IMR-90 (cell line): ENCODE measurements at regions not wholly inside any gene's neighbourhood (a gene's known extent, or its start where the extent isn't known, plus 50 kb on each side); places are given as distances from the start of the nearest gene placed in this dataset.

Experiments
- ATAC-seq: fragments of 200-7000 bp; cut with Tn5 transposase; 2 replicates; pipeline ENCODE4 v1.9.1; 2020; ENCODE audit warnings: low read depth, mild to moderate bottlenecking, moderate library complexity
- BruUV-seq: library from RNA; stranded (reverse); fragments of 400-500 nt; replicated peaks from 2 replicates; lab custom pipeline; 2021; lab: Mats Ljungman, UMichigan
- CTCF ChIA-PET: fragments of 300-600 bp; formaldehyde crosslinking; extraction: SDS; loops from one replicate; lab custom pipeline; 2021; ENCODE audit warnings: antibody characterized with exemption; lab: Yijun Ruan, JAX
- POLR2A ChIA-PET: fragments of 300-600 bp; sonication (Branson Sonifier 250); formaldehyde crosslinking; loops from one replicate; lab custom pipeline; 2022; ENCODE audit warnings: antibody characterized with exemption; ENCODE audit not compliant: unreplicated experiment; lab: Charles Lee
- DNase-seq: peaks from one replicate; pipeline ENCODE4 v3.0.0; 2013
- H2AFZ ChIP-seq: replicated peaks from 2 replicates; pipeline ENCODE3; 2013; ENCODE audit warnings: low read length, mild to moderate bottlenecking; ENCODE audit not compliant: poor library complexity
- H2AK5ac ChIP-seq: 2 replicates; pipeline ENCODE4 v1.6.1; 2013; ENCODE audit warnings: low read depth, low read length, inconsistent platforms
- H2AK9ac ChIP-seq: replicated peaks from 2 replicates; pipeline ENCODE3; 2013; ENCODE audit warnings: mild to moderate bottlenecking, low read depth, low read length, moderate library complexity; ENCODE audit not compliant: poor library complexity
- H2BK120ac ChIP-seq: 2 replicates; pipeline ENCODE4 v1.6.1; 2013; ENCODE audit warnings: low read depth, low read length, inconsistent platforms
- H2BK15ac ChIP-seq: 3 replicates; pipeline ENCODE4 v1.6.1; 2013; ENCODE audit warnings: low read depth, low read length, inconsistent platforms
- H2BK20ac ChIP-seq: 2 replicates; pipeline ENCODE4 v1.6.1; 2013; ENCODE audit warnings: low read depth, mild to moderate bottlenecking, inconsistent platforms, low read length, moderate library complexity
- H2BK5ac ChIP-seq: 2 replicates; pipeline ENCODE4 v1.6.1; 2013; ENCODE audit warnings: mild to moderate bottlenecking, low read depth, low read length, inconsistent platforms; ENCODE audit not compliant: poor library complexity, severe bottlenecking
- H3K14ac ChIP-seq: replicated peaks from 2 replicates; pipeline ENCODE4 v1.6.1; 2013; ENCODE audit warnings: low read depth, low read length, inconsistent platforms
- H3K18ac ChIP-seq: 2 replicates; pipeline ENCODE4 v1.6.1; 2013; ENCODE audit warnings: low read depth, low read length, control low read depth
- H3K23ac ChIP-seq: 2 replicates; pipeline ENCODE4 v1.6.1; 2013; ENCODE audit warnings: low read depth, low read length, inconsistent platforms
- H3K27ac ChIP-seq: 2 replicates; pipeline ENCODE4 v1.5.1; 2013; ENCODE audit warnings: mild to moderate bottlenecking, control low read depth, low read length; ENCODE audit not compliant: insufficient read depth
- H3K27me3 ChIP-seq: 2 replicates; pipeline ENCODE4 v1.6.1; 2013; ENCODE audit warnings: low read length; ENCODE audit not compliant: control insufficient read depth, insufficient read depth
- H3K36me3 ChIP-seq: 2 replicates; pipeline ENCODE4 v1.6.1; 2013; ENCODE audit warnings: low read length, mixed read lengths; ENCODE audit not compliant: control insufficient read depth, insufficient read depth
- H3K4ac ChIP-seq: 2 replicates; pipeline ENCODE4 v1.6.1; 2013; ENCODE audit warnings: low read depth, low read length, inconsistent platforms
- H3K4me1 ChIP-seq: 2 replicates; pipeline ENCODE4 v1.6.1; 2013; ENCODE audit warnings: low read length, mixed read lengths; ENCODE audit not compliant: control insufficient read depth, insufficient read depth
- H3K4me2 ChIP-seq: 2 replicates; pipeline ENCODE4 v1.6.1; 2013; ENCODE audit warnings: low read depth, mild to moderate bottlenecking, control low read depth, low read length, moderate library complexity
- H3K4me3 ChIP-seq: 2 replicates; pipeline ENCODE4 v1.5.1; 2013; ENCODE audit warnings: low read depth, mild to moderate bottlenecking, control low read depth, low read length, moderate library complexity; ENCODE audit not compliant: insufficient read depth
- H3K56ac ChIP-seq: 2 replicates; pipeline ENCODE4 v1.6.1; 2013; ENCODE audit warnings: low read length, inconsistent platforms; ENCODE audit not compliant: insufficient read depth; ENCODE audit errors: extremely low read depth
- H3K79me1 ChIP-seq, 2 experiments: 2 replicates each; pipeline ENCODE4 v1.6.1; 2013; ENCODE audit warnings: low read length in 2 of 2, inconsistent platforms in 1 of 2, low read depth in 1 of 2
- H3K9ac ChIP-seq: 2 replicates; pipeline ENCODE4 v1.6.1; 2013; ENCODE audit warnings: low read depth, low read length, control low read depth
- H3K9me1 ChIP-seq: 2 replicates; pipeline ENCODE4 v1.6.1; 2013; ENCODE audit warnings: low read length, inconsistent platforms; ENCODE audit not compliant: insufficient read depth
- H3K9me3 ChIP-seq: 2 replicates; pipeline ENCODE4 v1.6.1; 2013; ENCODE audit warnings: low read length; ENCODE audit not compliant: control insufficient read depth, insufficient read depth
- H4K20me1 ChIP-seq: 2 replicates; pipeline ENCODE4 v1.6.1; 2013; ENCODE audit warnings: low read length, inconsistent platforms; ENCODE audit not compliant: insufficient read depth
- H4K5ac ChIP-seq: 2 replicates; pipeline ENCODE4 v1.6.1; 2013; ENCODE audit warnings: mild to moderate bottlenecking, low read depth, low read length, control low read depth
- H4K8ac ChIP-seq, 2 experiments: 2 replicates each; pipeline ENCODE4 v1.6.1; 2013; ENCODE audit warnings: low read depth in 2 of 2, low read length in 2 of 2, control low read depth in 1 of 2, inconsistent platforms in 1 of 2
- H4K91ac ChIP-seq: 2 replicates; pipeline ENCODE4 v1.6.1; 2013; ENCODE audit warnings: low read depth, low read length, inconsistent platforms; ENCODE audit not compliant: insufficient read depth
- BHLHE40 ChIP-seq: fragments of 150-350 bp; IDR thresholded peaks from 2 replicates; pipeline ENCODE4 v1.6.1; 2016; ENCODE audit warnings: mild to moderate bottlenecking, low read depth, low read length
- CEBPB ChIP-seq: IDR thresholded peaks from 2 replicates; pipeline ENCODE4 v1.6.1; 2012; ENCODE audit warnings: low read depth, low read length, improper control_type of control experiment
- CHD1 ChIP-seq: IDR thresholded peaks from 2 replicates; pipeline ENCODE4 v1.6.1; 2012; ENCODE audit warnings: low read depth, low read length, improper control_type of control experiment
- CTCF ChIP-seq: conservative IDR thresholded peaks from 2 replicates; pipeline ENCODE4 v1.5.1; 2012; ENCODE audit warnings: mild to moderate bottlenecking, low read depth, low read length, improper control_type of control experiment
- ELK1 ChIP-seq: fragments of 150-350 bp; IDR thresholded peaks from 2 replicates; pipeline ENCODE4 v1.6.1; 2016; ENCODE audit warnings: low read depth, mild to moderate bottlenecking, low read length, moderate library complexity, borderline replicate concordance
- FOS ChIP-seq: fragments of 150-350 bp; IDR thresholded peaks from 2 replicates; pipeline ENCODE4 v1.6.1; 2016; ENCODE audit warnings: low read depth, low read length
- MAFK ChIP-seq: IDR thresholded peaks from 2 replicates; pipeline ENCODE4 v1.6.1; 2012; ENCODE audit warnings: low read depth, low read length, improper control_type of control experiment
- MAZ ChIP-seq: IDR thresholded peaks from 2 replicates; pipeline ENCODE4 v1.6.1; 2012; ENCODE audit warnings: low read depth, mild to moderate bottlenecking, low read length, improper control_type of control experiment, moderate library complexity, borderline replicate concordance
- MXI1 ChIP-seq: IDR thresholded peaks from 2 replicates; pipeline ENCODE4 v1.6.1; 2012; ENCODE audit warnings: low read depth, mild to moderate bottlenecking, low read length, moderate library complexity, borderline replicate concordance
- NFE2L2 ChIP-seq: fragments of 150-350 bp; IDR thresholded peaks from 2 replicates; pipeline ENCODE4 v1.6.1; 2016; ENCODE audit warnings: low read depth, mild to moderate bottlenecking, low read length
- POLR2A ChIP-seq: IDR thresholded peaks from 2 replicates; pipeline ENCODE4 v1.6.1; 2012; ENCODE audit warnings: mild to moderate bottlenecking, low read depth, low read length
- RAD21 ChIP-seq: IDR thresholded peaks from 2 replicates; pipeline ENCODE4 v1.6.1; 2012; ENCODE audit warnings: low read length, improper control_type of control experiment
- RCOR1 ChIP-seq: IDR thresholded peaks from 2 replicates; pipeline ENCODE4 v1.6.1; 2012; ENCODE audit warnings: mild to moderate bottlenecking, low read length, improper control_type of control experiment; ENCODE audit not compliant: insufficient replicate concordance
- RFX5 ChIP-seq: IDR thresholded peaks from 2 replicates; pipeline ENCODE4 v1.8.0; 2012; ENCODE audit warnings: low read depth, mild to moderate bottlenecking, low read length, moderate library complexity
- SMC3 ChIP-seq: fragments of 150-350 bp; IDR thresholded peaks from 2 replicates; pipeline ENCODE4 v1.6.1; 2016; ENCODE audit warnings: low read depth, mild to moderate bottlenecking, antibody characterized with exemption, low read length, moderate library complexity
- USF2 ChIP-seq: fragments of 150-350 bp; IDR thresholded peaks from 2 replicates; pipeline ENCODE4 v1.6.1; 2017; ENCODE audit warnings: mild to moderate bottlenecking, antibody characterized with exemption, low read length, low read depth
- WGBS, 2 experiments: methylation state at CpG; one replicate each; pipeline versions ENCODE4 v1.1.5 to v1.1.7; 2013; ENCODE audit warnings: missing lambda C conversion rate in 2 of 2; ENCODE audit not compliant: insufficient read length in 1 of 2; ENCODE audit errors: extremely low coverage in 2 of 2; 5-methylcytosine and 5-hydroxymethylcytosine counted together
- dilution Hi-C: fragments of 300-500 bp; cut with HindIII; formaldehyde crosslinking; loops from one replicate; pipeline ENCODE4 v1.14.3; 2018; ENCODE audit warnings: low sequenced_read_pairs; ENCODE audit not compliant: unreplicated experiment
- in situ Hi-C: fragments of 300-500 bp; cut with MboI; formaldehyde crosslinking; loops from 3 replicates; pipeline ENCODE4 v1.14.3; 2019; ENCODE audit warnings: low sequenced_read_pairs, inconsistent platforms, mixed read lengths
- intact Hi-C: fragments of 100-400 bp; cut with micrococcal nuclease; formaldehyde crosslinking; loops from 2 replicates; pipeline ENCODE4 v1.10.0; 2022

- Histone ChIP-seq H3K4me1 (no peaks in the 10 kb centered on the region), H3K14ac (no peak overlapping the region), H2BK5ac (no peak overlapping the region), H3K79me1 (no peaks in the 10 kb centered on the region), H4K20me1 (no peaks in the 10 kb centered on the region), H2BK20ac (no peak overlapping the region), H2AK9ac (no peak overlapping the region), H2BK15ac (no peak overlapping the region), H3K9ac (no peak overlapping the region), H3K23ac (no peak overlapping the region), H3K4me2 (no peak overlapping the region), H3K18ac (no peak overlapping the region), H4K5ac (no peak overlapping the region), H2BK120ac (no peak overlapping the region), H4K8ac (no peak overlapping the region), H3K27me3 (no peaks in the 10 kb centered on the region), H2AFZ (no peak overlapping the region), H3K36me3 (no peaks in the 10 kb centered on the region), H3K4ac (no peak overlapping the region), H3K9me3 (no peaks in the 10 kb centered on the region), H4K91ac (no peak overlapping the region), H3K9me1 (no peaks in the 10 kb centered on the region), H3K4me3 (no peak overlapping the region), H2AK5ac (no peak overlapping the region), H3K27ac (no peak overlapping the region), H3K56ac (no peak overlapping the region)
- TF ChIP-seq CHD1 (no peak), RAD21 (no peak), CEBPB (no peak), RFX5 (no peak), MAFK (no peak), NFE2L2 (no peak), USF2 (no peak), MXI1 (no peak), CTCF (no peak), ELK1 (no peak), MAZ (no peak), FOS (no peak), POLR2A (no peak), RCOR1 (no peak), SMC3 (no peak), BHLHE40 (no peak)
- dilution Hi-C loops, result no loop called here
- ChIA-PET CTCF (interaction anchor here (1.2 kb wide), 1 partner anchor 11 kb away, joined by 3 read pairs; no protein-coding TSS in a partner anchor), POLR2A (no interaction called here)
- intact Hi-C loops, result no loop called here
- WGBS, 2 experiments, result no CpG with 5 or more reads among the region's 3 CpGs
- ATAC-seq (no peak), DNase-seq (no peak)
- BruUV-seq, result no TSS peak
- in situ Hi-C loops, result no loop called here
Measured at GRCh38 chr4:31015123-31015522, 295.0 kb downstream of the PCDH7 start.
